ENCODE measurements at regions not wholly inside any gene's neighbourhood (a gene's known extent, or its start where the extent isn't known, plus 50 kb on each side); places are given as distances from the start of the nearest gene placed in this dataset.

DNA sequence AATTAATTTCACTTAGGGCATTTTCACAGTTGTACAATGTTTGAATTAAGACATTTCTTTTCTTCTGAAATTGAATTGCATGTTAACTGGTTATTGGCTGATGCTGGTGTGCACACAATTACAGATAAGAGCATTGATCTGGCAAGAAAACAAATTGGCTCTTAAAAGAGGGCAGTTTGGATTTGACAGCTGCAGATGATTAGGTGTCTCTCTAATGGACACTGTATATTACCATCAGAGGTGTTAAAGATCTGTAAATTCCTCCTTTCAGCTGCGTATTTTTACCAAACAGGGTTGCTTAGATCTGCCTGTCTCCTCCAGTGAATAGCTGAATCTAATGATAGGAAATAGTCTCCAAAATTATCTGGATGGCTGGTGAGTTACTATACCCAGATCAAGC, 198.5 kb downstream of the BLID start:
- 71% methylated on average over 1 of the region's 1 CpG for WGBS (ENCODE audit: low lambda C conversion rate)
- Histone ChIP-seq H4K20me1 (ENCODE audit: insufficient read depth, low read length) (no peaks in the 10 kb centered on the region), H3K4me2 (ENCODE audit: low read depth, low read length) (no peak overlapping the region), H3K4me1 (ENCODE audit: insufficient read depth, low read length) (peaks cover 14% of the 10 kb centered on the region), H3K9me3 (ENCODE audit: low read length) (no peaks in the 10 kb centered on the region), H3K27ac (ENCODE audit: extremely low read length, insufficient read depth, low read length) (no peak overlapping the region), H2AFZ (ENCODE audit: low read length) (no peak overlapping the region), H3K4me3 (replicated peaks in 1 of 3; ENCODE audit: insufficient read depth in 1 of 3, low read depth in 2 of 3, low read length in 3 of 3) (no peak overlapping the region), H3K79me2 (ENCODE audit: insufficient read depth, low read length) (no peaks in the 10 kb centered on the region), H3K36me3 (replicated peaks in 1 of 2; ENCODE audit: control insufficient read depth in 1 of 2, insufficient read depth in 2 of 2, low read length in 2 of 2) (no peaks in the 10 kb centered on the region), H3K9ac (ENCODE audit: insufficient read depth, low read depth, low read length) (no peak overlapping the region), H3K27me3 (ENCODE audit: control insufficient read depth in 1 of 2, insufficient read depth in 2 of 2, low read length in 2 of 2) (no peaks in the 10 kb centered on the region)
- intact Hi-C loops (cut with micrococcal nuclease; ENCODE audit: unreplicated experiment) (no loop called here), in situ Hi-C loops (cut with HindIII; ENCODE audit: extremely low pct_ligation_motif_present, low pct_unique_long_range_greater_than_20kb) (no loop called here)
- CTCF ChIA-PET (ENCODE audit: low intra/inter-chr PET ratio, low total read pairs), result no interaction called here
- ATAC-seq (no peak), FAIRE-seq (no peak), DNase-seq (ENCODE audit: low spot score) (no peak)
- TF ChIP-seq ARNT2 (CRISPR knock-in tag; IDR thresholded peaks at IDR 0.05; ENCODE audit: low read depth), result no peak
- no peak for TF ChIP-seq SNAPC2 (CRISPR knock-in tag; IDR thresholded peaks at IDR 0.05)
- TF ChIP-seq ZNF720 (CRISPR knock-in tag; IDR thresholded peaks at IDR 0.05), result no peak
- TF ChIP-seq ADNP (CRISPR knock-in tag; IDR thresholded peaks at IDR 0.05), result no peak
- TF ChIP-seq TCF7L2 (IDR thresholded peaks at IDR 0.05; ENCODE audit: low read depth, low read length), result no peak
- TF ChIP-seq, protein P1, sequence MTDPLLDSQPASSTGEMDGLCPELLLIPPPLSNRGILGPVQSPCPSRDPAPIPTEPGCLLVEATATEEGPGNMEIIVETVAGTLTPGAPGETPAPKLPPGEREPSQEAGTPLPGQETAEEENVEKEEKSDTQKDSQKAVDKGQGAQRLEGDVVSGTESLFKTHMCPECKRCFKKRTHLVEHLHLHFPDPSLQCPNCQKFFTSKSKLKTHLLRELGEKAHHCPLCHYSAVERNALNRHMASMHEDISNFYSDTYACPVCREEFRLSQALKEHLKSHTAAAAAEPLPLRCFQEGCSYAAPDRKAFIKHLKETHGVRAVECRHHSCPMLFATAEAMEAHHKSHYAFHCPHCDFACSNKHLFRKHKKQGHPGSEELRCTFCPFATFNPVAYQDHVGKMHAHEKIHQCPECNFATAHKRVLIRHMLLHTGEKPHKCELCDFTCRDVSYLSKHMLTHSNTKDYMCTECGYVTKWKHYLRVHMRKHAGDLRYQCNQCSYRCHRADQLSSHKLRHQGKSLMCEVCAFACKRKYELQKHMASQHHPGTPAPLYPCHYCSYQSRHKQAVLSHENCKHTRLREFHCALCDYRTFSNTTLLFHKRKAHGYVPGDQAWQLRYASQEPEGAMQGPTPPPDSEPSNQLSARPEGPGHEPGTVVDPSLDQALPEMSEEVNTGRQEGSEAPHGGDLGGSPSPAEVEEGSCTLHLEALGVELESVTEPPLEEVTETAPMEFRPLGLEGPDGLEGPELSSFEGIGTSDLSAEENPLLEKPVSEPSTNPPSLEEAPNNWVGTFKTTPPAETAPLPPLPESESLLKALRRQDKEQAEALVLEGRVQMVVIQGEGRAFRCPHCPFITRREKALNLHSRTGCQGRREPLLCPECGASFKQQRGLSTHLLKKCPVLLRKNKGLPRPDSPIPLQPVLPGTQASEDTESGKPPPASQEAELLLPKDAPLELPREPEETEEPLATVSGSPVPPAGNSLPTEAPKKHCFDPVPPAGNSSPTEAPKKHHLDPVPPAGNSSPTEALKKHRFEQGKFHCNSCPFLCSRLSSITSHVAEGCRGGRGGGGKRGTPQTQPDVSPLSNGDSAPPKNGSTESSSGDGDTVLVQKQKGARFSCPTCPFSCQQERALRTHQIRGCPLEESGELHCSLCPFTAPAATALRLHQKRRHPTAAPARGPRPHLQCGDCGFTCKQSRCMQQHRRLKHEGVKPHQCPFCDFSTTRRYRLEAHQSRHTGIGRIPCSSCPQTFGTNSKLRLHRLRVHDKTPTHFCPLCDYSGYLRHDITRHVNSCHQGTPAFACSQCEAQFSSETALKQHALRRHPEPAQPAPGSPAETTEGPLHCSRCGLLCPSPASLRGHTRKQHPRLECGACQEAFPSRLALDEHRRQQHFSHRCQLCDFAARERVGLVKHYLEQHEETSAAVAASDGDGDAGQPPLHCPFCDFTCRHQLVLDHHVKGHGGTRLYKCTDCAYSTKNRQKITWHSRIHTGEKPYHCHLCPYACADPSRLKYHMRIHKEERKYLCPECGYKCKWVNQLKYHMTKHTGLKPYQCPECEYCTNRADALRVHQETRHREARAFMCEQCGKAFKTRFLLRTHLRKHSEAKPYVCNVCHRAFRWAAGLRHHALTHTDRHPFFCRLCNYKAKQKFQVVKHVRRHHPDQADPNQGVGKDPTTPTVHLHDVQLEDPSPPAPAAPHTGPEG (CRISPR knock-in tag; IDR thresholded peaks at IDR 0.05), result no peak
- no peak for TF ChIP-seq SMAD1 (CRISPR knock-in tag; IDR thresholded peaks at IDR 0.05; ENCODE audit: borderline replicate concordance, low read depth)
- TF ChIP-seq, protein P2, sequence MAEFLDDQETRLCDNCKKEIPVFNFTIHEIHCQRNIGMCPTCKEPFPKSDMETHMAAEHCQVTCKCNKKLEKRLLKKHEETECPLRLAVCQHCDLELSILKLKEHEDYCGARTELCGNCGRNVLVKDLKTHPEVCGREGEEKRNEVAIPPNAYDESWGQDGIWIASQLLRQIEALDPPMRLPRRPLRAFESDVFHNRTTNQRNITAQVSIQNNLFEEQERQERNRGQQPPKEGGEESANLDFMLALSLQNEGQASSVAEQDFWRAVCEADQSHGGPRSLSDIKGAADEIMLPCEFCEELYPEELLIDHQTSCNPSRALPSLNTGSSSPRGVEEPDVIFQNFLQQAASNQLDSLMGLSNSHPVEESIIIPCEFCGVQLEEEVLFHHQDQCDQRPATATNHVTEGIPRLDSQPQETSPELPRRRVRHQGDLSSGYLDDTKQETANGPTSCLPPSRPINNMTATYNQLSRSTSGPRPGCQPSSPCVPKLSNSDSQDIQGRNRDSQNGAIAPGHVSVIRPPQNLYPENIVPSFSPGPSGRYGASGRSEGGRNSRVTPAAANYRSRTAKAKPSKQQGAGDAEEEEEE (CRISPR knock-in tag; IDR thresholded peaks at IDR 0.05; ENCODE audit: borderline replicate concordance), result no peak
- TF ChIP-seq JUN (CRISPR knock-in tag; IDR thresholded peaks at IDR 0.05), result no peak
- no TSS peak for BruUV-seq (replicated peaks)
- POLR2A ChIA-PET, result no interaction called here

Measured in HepG2 (cell line).